ENCODE measurements at regions not wholly inside any gene's neighbourhood (a gene's known extent, or its start where the extent isn't known, plus 50 kb on each side); places are given as distances from the start of the nearest gene placed in this dataset.
"Not testable (repeated sequence)": the region's sequence is repeated elsewhere in the genome, so short reads cannot be mapped to it uniquely, and the experiment has no call there.

DNA sequence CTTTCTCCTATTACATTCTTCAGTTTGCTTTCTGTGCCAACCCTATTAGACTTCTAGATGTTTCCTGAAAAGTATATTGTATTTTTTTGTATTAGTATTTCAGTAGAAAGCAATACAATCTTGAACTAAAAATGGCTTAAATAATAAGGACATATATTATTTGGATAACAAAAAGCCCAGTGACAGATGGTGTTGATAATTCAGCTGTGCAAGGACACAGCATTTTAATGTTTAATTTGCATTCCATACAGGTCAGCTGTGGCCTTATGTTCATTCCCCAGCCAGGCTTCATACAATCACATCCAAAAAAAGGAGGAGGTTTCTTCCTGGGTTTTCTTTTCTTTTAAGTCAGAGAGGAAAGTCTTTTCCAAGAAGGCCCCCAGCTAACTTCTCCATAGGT lies 236.9 kb downstream of the CD109 start:
- TF ChIP-seq, protein P1, sequence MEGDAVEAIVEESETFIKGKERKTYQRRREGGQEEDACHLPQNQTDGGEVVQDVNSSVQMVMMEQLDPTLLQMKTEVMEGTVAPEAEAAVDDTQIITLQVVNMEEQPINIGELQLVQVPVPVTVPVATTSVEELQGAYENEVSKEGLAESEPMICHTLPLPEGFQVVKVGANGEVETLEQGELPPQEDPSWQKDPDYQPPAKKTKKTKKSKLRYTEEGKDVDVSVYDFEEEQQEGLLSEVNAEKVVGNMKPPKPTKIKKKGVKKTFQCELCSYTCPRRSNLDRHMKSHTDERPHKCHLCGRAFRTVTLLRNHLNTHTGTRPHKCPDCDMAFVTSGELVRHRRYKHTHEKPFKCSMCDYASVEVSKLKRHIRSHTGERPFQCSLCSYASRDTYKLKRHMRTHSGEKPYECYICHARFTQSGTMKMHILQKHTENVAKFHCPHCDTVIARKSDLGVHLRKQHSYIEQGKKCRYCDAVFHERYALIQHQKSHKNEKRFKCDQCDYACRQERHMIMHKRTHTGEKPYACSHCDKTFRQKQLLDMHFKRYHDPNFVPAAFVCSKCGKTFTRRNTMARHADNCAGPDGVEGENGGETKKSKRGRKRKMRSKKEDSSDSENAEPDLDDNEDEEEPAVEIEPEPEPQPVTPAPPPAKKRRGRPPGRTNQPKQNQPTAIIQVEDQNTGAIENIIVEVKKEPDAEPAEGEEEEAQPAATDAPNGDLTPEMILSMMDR (IDR thresholded peaks at IDR 0.05), result no peak
- no peaks in the 10 kb centered on the region for H3K4me1 ChIP-seq
- no peaks in the 10 kb centered on the region for H3K27me3 ChIP-seq
- no peak overlapping the region for H3K27ac ChIP-seq
- H3K9me3 ChIP-seq, result peaks cover 3 to 13% of the 10 kb centered on the region in 2 donors
- H3K4me3 ChIP-seq, result no peak overlapping the region
- H3K36me3 ChIP-seq, result no peaks in the 10 kb centered on the region
- DNase-seq (ENCODE audit: low spot score), result no peak

DNA sequence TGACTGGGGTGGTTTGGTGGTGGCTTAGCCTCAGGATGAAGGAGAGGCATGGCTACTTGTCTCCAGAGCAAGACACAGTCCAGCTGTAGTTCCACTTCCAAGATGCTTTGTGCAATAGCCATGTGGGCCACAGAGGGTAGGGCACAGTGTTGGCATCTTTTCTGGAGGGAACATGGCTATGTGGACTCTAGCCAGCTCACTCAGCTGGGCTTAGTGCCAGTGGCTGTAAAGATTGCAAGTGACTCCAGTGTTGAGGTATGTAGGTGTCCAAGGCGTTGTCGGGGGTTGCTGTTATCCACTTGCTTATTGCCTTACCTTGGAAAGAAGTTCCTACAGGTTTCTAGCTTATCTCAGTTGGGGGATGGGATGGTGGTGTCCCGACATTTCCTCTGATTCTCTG lies 233.4 kb downstream of the CD109 start:
- Histone ChIP-seq H3K9me3 (peaks cover 3 to 27% of the 10 kb centered on the region in 2 donors), H3K36me3 (no peaks in the 10 kb centered on the region), H3K4me1 (no peaks in the 10 kb centered on the region), H3K27me3 (no peaks in the 10 kb centered on the region), H3K4me3 (no peak overlapping the region), H3K27ac (no peak overlapping the region)
- DNase-seq (ENCODE audit: low spot score), result no peak
- TF ChIP-seq, protein P1 (IDR thresholded peaks at IDR 0.05), result no peak

DNA sequence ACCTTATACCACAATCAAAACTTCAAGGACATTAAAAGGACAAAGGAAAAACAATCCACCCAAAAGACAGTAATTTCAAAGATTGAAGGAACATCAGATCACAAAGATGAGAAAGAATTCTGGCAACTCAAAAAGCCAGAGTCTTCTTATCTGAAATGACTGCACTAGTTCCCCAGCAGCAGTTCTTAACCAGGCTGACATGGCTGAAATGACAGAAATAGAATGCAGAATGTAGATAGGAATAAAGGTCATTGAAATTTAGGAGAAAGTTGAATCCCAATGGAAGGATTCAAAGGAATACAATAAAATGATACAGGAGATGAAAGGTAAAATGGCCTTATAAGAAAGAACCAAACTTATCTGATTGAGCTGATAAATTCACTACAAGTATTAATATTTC lies 231.4 kb downstream of the CD109 start:
- DNase-seq (ENCODE audit: low spot score), result no peak
- H3K36me3 ChIP-seq, result no peaks in the 10 kb centered on the region
- no peak overlapping the region for H3K27ac ChIP-seq
- no peaks in the 10 kb centered on the region for H3K27me3 ChIP-seq
- no peaks in the 10 kb centered on the region for H3K4me1 ChIP-seq
- peaks cover 3 to 27% of the 10 kb centered on the region in 2 donors for H3K9me3 ChIP-seq
- no peak overlapping the region for H3K4me3 ChIP-seq
- TF ChIP-seq, protein P1 (IDR thresholded peaks at IDR 0.05), result no peak

DNA sequence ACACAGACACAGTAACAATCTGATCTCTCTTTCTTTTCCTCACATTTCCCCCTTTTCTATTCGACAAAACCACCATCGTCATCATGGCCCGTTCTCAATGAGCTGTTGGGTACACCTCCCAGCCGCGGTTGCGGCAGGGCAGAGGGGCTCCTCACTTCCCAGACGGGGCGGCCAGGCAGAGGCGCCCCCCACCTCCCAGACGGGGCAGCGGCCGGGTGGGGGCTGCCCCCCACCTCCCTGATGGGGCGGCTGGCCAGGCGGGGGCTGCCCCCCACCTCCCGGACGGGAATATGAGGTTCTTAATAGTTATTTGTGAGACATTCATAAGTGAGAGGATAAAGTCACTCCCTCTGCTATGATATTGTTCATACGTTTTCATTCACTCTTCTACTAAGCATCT lies 229.7 kb downstream of the CD109 start:
- not testable (repeated sequence) for DNase-seq (ENCODE audit: low spot score); H3K27me3 ChIP-seq; H3K4me3 ChIP-seq; H3K27ac ChIP-seq; H3K4me1 ChIP-seq; H3K36me3 ChIP-seq
- peaks cover 3 to 27% of the 10 kb centered on the region in 2 donors for H3K9me3 ChIP-seq

DNA sequence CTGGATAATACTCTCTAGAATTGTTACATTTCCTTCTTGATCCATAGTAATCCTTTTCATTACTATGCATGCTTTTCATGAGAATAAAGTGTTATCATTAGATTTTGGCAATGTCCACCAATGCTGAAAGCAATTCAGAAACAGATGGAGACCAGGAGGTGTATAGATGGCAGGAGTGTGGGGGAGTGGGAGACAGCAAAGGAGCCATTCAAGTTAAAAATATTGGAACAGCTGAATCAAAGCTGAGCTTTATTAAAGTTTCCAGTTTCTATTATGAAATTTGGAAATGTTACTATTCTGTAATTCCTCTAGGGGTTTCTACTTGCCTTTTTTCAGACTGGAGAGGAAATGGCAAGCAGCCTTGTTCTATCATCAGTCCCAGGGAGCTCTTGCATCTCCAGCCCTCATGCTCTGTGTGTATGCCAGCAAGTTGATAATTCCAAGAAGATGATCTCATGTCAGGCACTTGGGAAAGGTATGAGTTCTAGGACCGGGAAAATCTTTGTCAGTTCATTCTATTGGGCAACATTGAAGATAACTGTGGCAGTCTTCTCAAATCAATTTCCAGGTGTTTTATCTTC lies 228.0 kb downstream of the CD109 start:
- no peak for DNase-seq (ENCODE audit: low spot score)
- TF ChIP-seq, protein P1 (IDR thresholded peaks at IDR 0.05), result no peak
- no peak overlapping the region for H3K27ac ChIP-seq

DNA sequence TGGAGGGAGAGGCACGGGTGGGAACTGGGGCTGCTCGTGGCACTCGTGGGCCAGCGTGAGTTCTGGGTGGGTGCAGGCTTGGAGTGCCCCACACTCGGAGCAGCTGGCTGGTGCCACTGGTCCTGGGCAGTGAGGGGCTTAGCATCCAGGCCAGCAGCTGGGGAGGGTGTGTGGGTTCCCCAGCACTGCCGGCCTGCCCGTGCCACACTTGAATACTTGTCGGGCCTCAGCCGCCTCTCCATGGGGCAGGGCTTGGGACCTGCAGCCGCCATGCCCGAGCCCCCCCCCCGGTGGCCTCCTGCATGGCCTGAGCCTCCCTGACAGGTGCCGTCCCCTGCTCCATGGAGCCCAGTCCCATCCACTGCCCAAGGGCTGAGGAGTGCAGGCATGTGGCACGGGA lies 207.2 kb downstream of the CD109 start:
- H3K4me3 ChIP-seq, result no peak overlapping the region
- no peak for DNase-seq (ENCODE audit: low spot score)
- no peak overlapping the region for H3K27ac ChIP-seq

More for the DNA sequence above, 228.0 kb downstream of the CD109 start:
- Histone ChIP-seq H3K4me1 (no peaks in the 10 kb centered on the region), H3K9me3 (peaks cover 3 to 25% of the 10 kb centered on the region in 2 donors), H3K4me3 (no peak overlapping the region), H3K36me3 (no peaks in the 10 kb centered on the region), H3K27me3 (no peaks in the 10 kb centered on the region)

More for the DNA sequence above, 207.2 kb downstream of the CD109 start:
- TF ChIP-seq, protein P1 (IDR thresholded peaks at IDR 0.05), result no peak
- peaks cover 0 to 34% of the 10 kb centered on the region in 2 donors for H3K9me3 ChIP-seq
- no peaks in the 10 kb centered on the region for H3K36me3 ChIP-seq
- no peaks in the 10 kb centered on the region for H3K27me3 ChIP-seq
- H3K4me1 ChIP-seq, result no peaks in the 10 kb centered on the region
